ENCODE measurements at regions not wholly inside any gene's neighbourhood (a gene's known extent, or its start where the extent isn't known, plus 50 kb on each side); places are given as distances from the start of the nearest gene placed in this dataset.
"Not testable (repeated sequence)": the region's sequence is repeated elsewhere in the genome, so short reads cannot be mapped to it uniquely, and the experiment has no call there.

- DNase-seq (ENCODE audit: extremely low read depth, low read depth): no peak
- no peak for TF ChIP-seq CTCF (IDR thresholded peaks at IDR 0.05; ENCODE audit: low read depth, low read length, missing control alignments)
- H3K4me3 ChIP-seq (replicated peaks; ENCODE audit: low read depth, low read length): no peak overlapping the region
Observed at GRCh38 chr14:101084436-101084826, 180.9 kb upstream of the RTL1 start.

GRCh38 chr14:101086926-101087325 is 183.4 kb upstream of the RTL1 start:
- TF ChIP-seq CTCF (IDR thresholded peaks at IDR 0.05; ENCODE audit: low read depth, low read length, missing control alignments): no peak
- H3K4me3 ChIP-seq (replicated peaks; ENCODE audit: low read depth, low read length): no peak overlapping the region
- DNase-seq (ENCODE audit: extremely low read depth, low read depth): no peak

GRCh38 chr14:101087614-101088394 is 184.3 kb upstream of the RTL1 start:
- H3K4me3 ChIP-seq (replicated peaks; ENCODE audit: low read depth, low read length): no peak overlapping the region
- no peak for DNase-seq (ENCODE audit: extremely low read depth, low read depth)
- TF ChIP-seq CTCF (IDR thresholded peaks at IDR 0.05; ENCODE audit: low read depth, low read length, missing control alignments): no peak

GRCh38 chr14:101088395-101088667 is 184.8 kb upstream of the RTL1 start:
- no peak for DNase-seq (ENCODE audit: extremely low read depth, low read depth)
- TF ChIP-seq CTCF (IDR thresholded peaks at IDR 0.05; ENCODE audit: low read depth, low read length, missing control alignments): no peak
- no peak overlapping the region for H3K4me3 ChIP-seq (replicated peaks; ENCODE audit: low read depth, low read length)

- TF ChIP-seq CTCF (IDR thresholded peaks at IDR 0.05; ENCODE audit: low read depth, low read length, missing control alignments): no peak
- no peak overlapping the region for H3K4me3 ChIP-seq (replicated peaks; ENCODE audit: low read depth, low read length)
- no peak for DNase-seq (ENCODE audit: extremely low read depth, low read depth)
Observed at GRCh38 chr14:101088714-101089113, 185.2 kb upstream of the RTL1 start.

GRCh38 chr14:101090478-101090877 is 187.0 kb upstream of the RTL1 start:
- H3K4me3 ChIP-seq (replicated peaks; ENCODE audit: low read depth, low read length); DNase-seq (ENCODE audit: extremely low read depth, low read depth): not testable (repeated sequence)

- DNase-seq (ENCODE audit: extremely low read depth, low read depth): no peak
- no peak for TF ChIP-seq CTCF (IDR thresholded peaks at IDR 0.05; ENCODE audit: low read depth, low read length, missing control alignments)
Observed at GRCh38 chr14:101090976-101091375, 187.5 kb upstream of the RTL1 start.

GRCh38 chr14:101094916-101095315 is 191.4 kb upstream of the RTL1 start:
- not testable (repeated sequence) for H3K4me3 ChIP-seq (replicated peaks; ENCODE audit: low read depth, low read length); DNase-seq (ENCODE audit: extremely low read depth, low read depth)

More at GRCh38 chr14:101090976-101091375, 187.5 kb upstream of the RTL1 start:
- H3K4me3 ChIP-seq (replicated peaks; ENCODE audit: low read depth, low read length): no peak overlapping the region

Data from HFF-Myc (cell line).